Lung (tissue), 11 donors: ENCODE measurements at regions not wholly inside any gene's neighbourhood (a gene's known extent, or its start where the extent isn't known, plus 50 kb on each side); places are given as distances from the start of the nearest gene placed in this dataset.

Experiments
- ATAC-seq: fragments of 200-7000 bp; cut with Tn5 transposase; one replicate; pipeline ENCODE4 v1.9.1; 2020; ENCODE audit warnings: moderate number of reproducible peaks; ENCODE audit not compliant: insufficient read depth, low FRiP score
- DNase-seq, 3 donors: peaks; one replicate each; pipeline ENCODE4 v3.0.0-alpha.2; 2013 to 2017
- H3K27ac ChIP-seq, 2 donors: one replicate each; pipeline ENCODE4 v1.5.1; 2013; ENCODE audit warnings: mild to moderate bottlenecking in 2 of 2, moderate library complexity in 2 of 2, control low read depth in 1 of 2, inconsistent platforms in 1 of 2, low read depth in 1 of 2, low read length in 1 of 2
- H3K27me3 ChIP-seq, 3 donors: one replicate each; pipeline ENCODE4 v1.5.1; 2013; ENCODE audit warnings: low read length in 2 of 3; ENCODE audit not compliant: control insufficient read depth in 3 of 3, insufficient read depth in 3 of 3
- H3K36me3 ChIP-seq, 4 donors: one replicate each; pipeline ENCODE4 v1.5.1; 2013; ENCODE audit warnings: low read length in 4 of 4, mild to moderate bottlenecking in 1 of 4, moderate library complexity in 1 of 4; ENCODE audit not compliant: control insufficient read depth in 4 of 4, insufficient read depth in 4 of 4
- H3K4me1 ChIP-seq, 5 donors: one replicate each; pipeline ENCODE4 v1.5.1; 2013; ENCODE audit warnings: low read length in 5 of 5, mild to moderate bottlenecking in 2 of 5, moderate library complexity in 1 of 5; ENCODE audit not compliant: control insufficient read depth in 5 of 5, insufficient read depth in 5 of 5
- H3K4me3 ChIP-seq: one replicate; pipeline ENCODE4 v1.5.1; 2013; ENCODE audit warnings: mild to moderate bottlenecking, control low read depth, moderate library complexity
- H3K9ac ChIP-seq, 2 donors: one replicate each; pipeline ENCODE4 v1.5.1; 2013; ENCODE audit warnings: low read length in 2 of 2, control low read depth in 1 of 2; ENCODE audit not compliant: insufficient read depth in 1 of 2
- H3K9me3 ChIP-seq, 4 donors: one replicate each; pipeline ENCODE4 v1.5.1; 2013; ENCODE audit warnings: low read length in 3 of 4, mild to moderate bottlenecking in 1 of 4, moderate library complexity in 1 of 4; ENCODE audit not compliant: control insufficient read depth in 4 of 4, insufficient read depth in 3 of 4
- WGBS, 2 donors: extraction: QIAGEN DNeasy Blood & Tissue Kit; methylation state at CpG; one replicate each; pipeline ENCODE4 v1.1.7; 2013; 5-methylcytosine and 5-hydroxymethylcytosine counted together
- TF ChIP-seq, protein P1 (sequence below): IDR thresholded peaks from 2 replicates; pipeline ENCODE4 v1.5.1; 2012; ENCODE audit warnings: mild to moderate bottlenecking; ENCODE audit errors: control extremely low read depth, extremely low read depth
- donor health status: control.
- donor health status: control.
- donor health status: Bipolar disorder and iron deficiency.
- donor health status: healthy.
- donor health status: DM: yes; HTN: yes; CAD: no.

DNA sequence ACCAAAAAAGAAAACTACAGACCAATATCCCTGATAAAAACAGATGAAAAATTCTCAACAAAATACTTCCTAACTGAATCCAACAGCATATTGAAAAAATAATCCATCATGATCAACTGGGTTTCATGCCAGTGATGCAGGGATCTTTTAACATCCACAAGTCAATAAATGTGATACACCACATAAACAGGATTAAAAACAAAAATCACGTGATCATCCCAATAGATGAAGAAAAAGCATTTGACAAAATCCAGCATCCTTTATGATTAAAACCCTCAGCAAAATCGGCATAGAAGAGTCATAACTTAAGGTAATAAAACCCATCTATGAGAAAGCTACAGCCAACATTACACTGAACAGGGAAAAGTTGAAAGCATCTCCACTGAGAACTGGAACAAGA is 107.5 kb downstream of the DCLK3 start:
- peaks cover 0 to 4% (median 0%) of the 10 kb centered on the region in 4 donors for H3K9me3 ChIP-seq
- H3K27me3 ChIP-seq = no peaks in the 10 kb centered on the region
- WGBS, 2 donors = 89 to 92% methylated on average over 2 of the region's 2 CpGs
- TF ChIP-seq, protein P1, sequence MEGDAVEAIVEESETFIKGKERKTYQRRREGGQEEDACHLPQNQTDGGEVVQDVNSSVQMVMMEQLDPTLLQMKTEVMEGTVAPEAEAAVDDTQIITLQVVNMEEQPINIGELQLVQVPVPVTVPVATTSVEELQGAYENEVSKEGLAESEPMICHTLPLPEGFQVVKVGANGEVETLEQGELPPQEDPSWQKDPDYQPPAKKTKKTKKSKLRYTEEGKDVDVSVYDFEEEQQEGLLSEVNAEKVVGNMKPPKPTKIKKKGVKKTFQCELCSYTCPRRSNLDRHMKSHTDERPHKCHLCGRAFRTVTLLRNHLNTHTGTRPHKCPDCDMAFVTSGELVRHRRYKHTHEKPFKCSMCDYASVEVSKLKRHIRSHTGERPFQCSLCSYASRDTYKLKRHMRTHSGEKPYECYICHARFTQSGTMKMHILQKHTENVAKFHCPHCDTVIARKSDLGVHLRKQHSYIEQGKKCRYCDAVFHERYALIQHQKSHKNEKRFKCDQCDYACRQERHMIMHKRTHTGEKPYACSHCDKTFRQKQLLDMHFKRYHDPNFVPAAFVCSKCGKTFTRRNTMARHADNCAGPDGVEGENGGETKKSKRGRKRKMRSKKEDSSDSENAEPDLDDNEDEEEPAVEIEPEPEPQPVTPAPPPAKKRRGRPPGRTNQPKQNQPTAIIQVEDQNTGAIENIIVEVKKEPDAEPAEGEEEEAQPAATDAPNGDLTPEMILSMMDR = no peak
- no peak overlapping the region for H3K9ac ChIP-seq
- no peak for DNase-seq
- H3K27ac ChIP-seq = no peak overlapping the region
- H3K4me3 ChIP-seq = no peak overlapping the region
- no peak for ATAC-seq
- H3K36me3 ChIP-seq = no peaks in the 10 kb centered on the region
- H3K4me1 ChIP-seq = no peaks in the 10 kb centered on the region

DNA sequence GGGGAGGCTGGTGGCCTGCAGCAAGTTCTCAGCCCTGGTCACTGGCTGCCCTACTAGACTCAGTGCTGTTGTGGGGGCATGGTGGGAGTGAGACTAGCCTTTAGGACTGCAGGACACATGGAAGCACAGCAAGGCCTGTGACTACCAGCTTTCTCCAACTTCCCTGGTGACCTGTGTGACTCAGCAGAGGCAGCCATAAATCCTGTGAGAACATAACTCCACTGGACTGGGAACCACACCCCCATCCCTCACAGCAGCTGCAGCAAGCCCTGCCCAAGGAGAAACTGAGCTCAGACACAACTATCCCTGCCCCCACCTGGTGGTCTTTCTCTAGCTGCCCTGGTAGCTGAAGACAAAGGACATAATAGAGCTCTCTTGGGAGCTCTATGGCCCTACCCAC is 111.3 kb downstream of the DCLK3 start:
- H3K36me3 ChIP-seq = no peaks in the 10 kb centered on the region
- H3K4me3 ChIP-seq = no peak overlapping the region
- peaks cover 0 to 4% (median 0%) of the 10 kb centered on the region in 4 donors for H3K9me3 ChIP-seq
- ATAC-seq (no peak), DNase-seq (no peak)
- TF ChIP-seq, protein P1 = no peak
- peaks cover 0 to 2% (median 0%) of the 10 kb centered on the region in 5 donors for H3K4me1 ChIP-seq
- no peak overlapping the region for H3K27ac ChIP-seq
- H3K9ac ChIP-seq = no peak overlapping the region
- H3K27me3 ChIP-seq = no peaks in the 10 kb centered on the region

DNA sequence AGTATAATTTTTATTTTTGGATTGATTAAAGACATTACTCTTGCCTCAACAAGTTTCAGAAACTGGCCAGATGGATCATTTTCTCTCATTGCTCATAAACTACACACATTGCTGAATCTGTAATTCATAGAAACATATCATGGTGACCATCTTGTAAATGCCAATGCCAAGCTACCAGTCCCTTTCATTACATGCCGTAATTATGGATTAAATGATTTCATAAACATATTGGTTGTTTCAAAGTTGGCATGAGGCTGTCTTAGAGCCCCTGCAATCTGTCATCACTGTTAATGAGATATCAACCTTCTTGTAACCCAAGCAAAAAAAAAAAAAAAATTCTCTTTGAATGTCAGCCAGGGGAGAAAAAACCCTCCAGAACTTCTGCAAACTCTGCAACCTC is 112.2 kb downstream of the DCLK3 start:
- Histone ChIP-seq H3K36me3 (no peaks in the 10 kb centered on the region), H3K27ac (no peak overlapping the region), H3K4me1 (peaks cover 0 to 2% (median 0%) of the 10 kb centered on the region in 5 donors), H3K4me3 (no peak overlapping the region), H3K9me3 (peaks cover 0 to 4% (median 0%) of the 10 kb centered on the region in 4 donors), H3K27me3 (no peaks in the 10 kb centered on the region), H3K9ac (no peak overlapping the region)
- TF ChIP-seq, protein P1 = no peak
- no peak for DNase-seq
- ATAC-seq = no peak
- WGBS, 2 donors = 78 to 81% methylated on average over 1 of the region's 1 CpG

DNA sequence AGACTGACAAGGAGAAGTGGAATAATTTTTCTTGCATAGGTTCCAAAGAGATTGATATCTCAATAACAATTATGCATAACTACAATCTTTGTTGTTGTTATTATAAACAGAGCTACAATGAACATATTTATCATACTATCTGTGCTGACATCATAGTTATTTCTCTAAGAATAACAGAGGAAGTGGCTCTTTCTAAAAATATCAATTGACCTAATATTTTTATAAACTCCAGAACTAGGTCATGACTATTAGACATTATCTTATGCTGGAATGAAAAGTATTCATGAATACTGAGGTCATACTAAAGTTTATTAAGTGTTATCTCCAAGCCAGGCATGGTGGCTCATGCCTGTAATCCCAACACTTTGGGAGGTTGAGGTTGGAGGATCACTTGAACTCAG is 114.1 kb downstream of the DCLK3 start:
- DNase-seq (peak in 2 of 3 donors; percentile 1 to 13), ATAC-seq (no peak)
- Histone ChIP-seq H3K27ac (no peak overlapping the region), H3K9me3 (peaks cover 0 to 4% (median 0%) of the 10 kb centered on the region in 4 donors), H3K9ac (no peak overlapping the region), H3K36me3 (no peaks in the 10 kb centered on the region), H3K27me3 (no peaks in the 10 kb centered on the region), H3K4me1 (peaks cover 0 to 2% (median 0%) of the 10 kb centered on the region in 5 donors), H3K4me3 (no peak overlapping the region)
- TF ChIP-seq, protein P1 = no peak
